GM19395 (cell line): ENCODE measurements at regions not wholly inside any gene's neighbourhood (a gene's known extent, or its start where the extent isn't known, plus 50 kb on each side); places are given as distances from the start of the nearest gene placed in this dataset.
"Not testable (repeated sequence)": the region's sequence is repeated elsewhere in the genome, so short reads cannot be mapped to it uniquely, and the experiment has no call there.

Experiments used
- ATAC-seq: cut with Tn5 transposase; IDR thresholded peaks from one replicate; pipeline ENCODE4 v1.9.1; 2021; ENCODE audit warnings: mild to moderate bottlenecking, moderate library complexity; ENCODE audit not compliant: unreplicated experiment

DNA sequence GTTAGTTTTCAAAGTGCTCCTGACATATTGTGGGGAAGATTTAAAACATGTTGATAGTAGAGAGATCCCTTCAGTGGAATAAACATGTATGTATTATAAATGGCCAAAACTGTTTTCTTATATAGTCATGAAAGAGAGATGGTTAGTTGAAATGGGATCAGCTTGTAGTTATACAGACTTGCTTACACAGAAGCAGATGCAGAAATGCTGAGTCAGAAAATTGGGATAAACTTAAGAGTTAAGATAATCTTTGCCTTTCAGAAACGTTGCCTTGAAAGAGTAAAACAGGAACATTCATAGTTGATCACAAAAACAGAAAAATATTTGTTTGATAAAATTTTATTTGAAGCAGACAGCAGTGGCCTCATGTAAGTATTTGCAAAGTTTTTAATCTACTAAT lies 433.2 kb upstream of the BCHE start:
- ATAC-seq, result no peak

DNA sequence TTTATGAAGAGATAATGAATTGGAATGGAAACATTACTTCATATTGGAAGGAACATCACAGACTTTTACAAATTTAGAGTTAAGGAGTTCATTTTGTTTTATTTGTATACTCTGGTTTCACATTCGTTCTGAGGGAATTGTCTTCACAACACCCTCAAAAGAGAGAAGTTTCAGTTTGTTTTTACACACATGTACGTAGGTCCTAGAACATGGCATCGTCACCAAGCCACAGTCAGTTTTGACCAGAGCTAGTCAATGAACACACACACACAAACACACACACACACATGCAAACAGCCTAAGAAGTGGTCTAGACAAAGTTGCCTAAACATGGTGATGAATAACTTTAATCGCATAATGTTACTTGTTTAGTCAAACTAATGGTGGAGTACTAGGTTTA lies 427.9 kb upstream of the BCHE start:
- ATAC-seq, result no peak

DNA sequence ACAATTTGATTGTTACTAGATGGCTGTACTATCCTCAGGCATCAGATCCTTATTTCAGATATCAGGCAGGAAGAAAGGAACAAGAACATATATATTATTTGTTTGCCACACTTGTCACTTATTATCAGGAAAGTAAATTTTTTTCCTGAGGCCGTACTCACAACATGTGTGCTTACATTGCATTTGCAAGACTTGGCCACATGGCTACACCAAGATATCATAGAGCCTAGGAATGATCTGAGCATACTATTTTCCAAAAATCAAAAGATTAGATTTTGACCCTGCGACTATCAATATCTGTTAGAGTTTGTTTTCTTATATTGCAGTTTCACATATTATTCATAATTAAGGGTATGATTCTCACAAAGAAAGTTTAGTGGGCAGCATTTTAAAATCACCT lies 426.2 kb upstream of the BCHE start:
- no peak for ATAC-seq

DNA sequence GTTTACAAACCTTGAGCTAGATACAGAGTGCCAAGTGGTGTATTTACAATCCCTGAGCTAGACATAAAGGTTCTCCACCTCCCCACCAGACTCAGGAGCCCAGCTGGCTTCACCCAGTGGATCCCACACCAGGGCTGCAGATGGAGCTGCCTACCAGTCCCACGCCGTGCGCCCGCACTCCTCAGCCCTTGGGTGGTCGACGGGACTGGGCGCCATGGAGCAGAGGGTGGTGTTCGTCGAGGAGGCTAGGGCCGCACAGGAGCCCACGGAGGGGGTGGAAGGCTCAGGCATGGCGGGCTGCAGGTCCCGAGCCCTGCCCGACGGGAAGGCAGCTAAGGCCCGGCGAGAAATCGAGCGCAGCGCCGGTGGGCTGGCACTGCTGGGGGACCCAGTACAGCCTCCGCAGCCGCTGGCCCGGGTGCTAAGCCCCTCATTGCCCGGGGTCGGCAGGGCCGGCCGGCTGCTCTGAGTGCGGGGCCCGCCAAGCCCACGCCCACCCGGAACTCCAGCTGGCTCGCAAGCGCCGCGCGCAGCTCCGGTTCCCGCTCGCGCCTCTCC lies 421.1 kb upstream of the BCHE start:
- not testable (repeated sequence) for ATAC-seq

DNA sequence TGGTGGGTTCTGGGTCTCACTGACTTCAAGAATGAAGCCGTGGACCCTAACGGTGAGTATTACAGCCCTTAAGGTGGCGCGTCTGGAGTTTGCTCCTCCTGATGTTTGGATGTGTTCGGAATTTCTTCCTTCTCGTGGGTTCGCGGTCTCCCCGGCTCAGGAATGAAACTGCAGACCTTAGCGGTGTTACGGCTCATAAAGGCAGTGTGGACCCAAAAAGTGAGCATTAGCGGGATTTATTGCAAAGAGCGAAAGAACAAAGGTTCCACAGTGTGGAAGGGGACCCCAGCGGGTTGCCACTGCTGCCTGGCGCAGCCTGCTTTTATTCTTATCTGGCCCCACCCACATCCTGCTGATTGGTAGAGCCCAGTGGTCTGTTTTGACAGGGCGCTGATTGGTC lies 420.5 kb upstream of the BCHE start:
- no peak for ATAC-seq

DNA sequence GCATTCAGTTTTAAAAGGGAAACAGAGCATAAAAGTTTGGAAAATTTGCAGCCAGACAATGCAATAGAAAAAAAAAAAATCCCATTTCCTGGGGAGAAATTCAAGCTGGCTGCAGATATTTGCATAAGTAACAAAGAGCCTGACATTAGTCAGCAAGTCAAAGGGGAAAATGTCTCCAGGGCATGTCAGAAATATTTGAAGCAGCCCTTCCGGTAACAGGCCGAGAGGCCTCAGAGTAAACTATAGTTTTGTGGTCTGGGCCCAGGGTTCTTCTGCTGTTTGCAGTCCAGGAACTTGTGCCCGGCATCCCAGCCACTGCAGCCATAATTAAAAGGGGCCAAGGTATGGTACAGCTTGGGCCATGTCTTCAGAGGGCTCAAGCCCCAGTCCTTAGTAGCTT lies 411.6 kb upstream of the BCHE start:
- ATAC-seq, result no peak

DNA sequence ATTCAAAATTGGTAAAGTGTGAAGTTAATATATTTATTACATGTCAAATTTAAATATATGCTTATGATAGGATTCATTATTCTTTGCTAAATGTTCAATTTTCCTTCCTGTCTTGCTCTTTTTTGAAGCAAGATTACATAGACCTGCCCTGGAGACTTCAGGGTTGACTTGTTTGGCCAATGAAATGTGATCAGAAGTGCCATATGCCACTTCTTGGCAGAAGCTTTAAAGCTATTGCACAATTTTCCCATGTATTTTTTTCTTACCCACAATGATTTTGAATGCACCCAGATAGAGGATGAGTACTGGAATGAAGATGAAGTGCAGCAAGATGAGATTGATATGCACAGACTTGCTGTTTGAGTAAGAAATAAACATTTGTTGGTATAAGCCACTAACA lies 406.3 kb upstream of the BCHE start:
- no peak for ATAC-seq

DNA sequence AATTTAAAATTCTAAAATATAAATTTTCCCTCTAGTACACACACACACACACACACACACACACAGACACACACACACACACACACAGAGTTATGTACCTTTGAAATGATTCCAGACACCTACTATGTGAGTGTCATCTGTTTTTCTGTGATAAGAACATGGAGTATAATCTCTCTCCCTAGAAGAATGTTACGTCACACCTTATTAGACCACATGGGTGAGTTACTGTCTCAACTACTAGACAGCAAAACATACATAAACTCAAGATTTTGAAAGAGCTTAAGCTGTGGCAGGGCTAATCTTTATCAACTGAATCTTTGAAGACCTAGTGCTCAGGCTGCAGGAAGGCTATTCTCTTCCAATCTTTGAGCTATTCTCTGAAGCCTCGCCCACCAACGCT lies 385.9 kb upstream of the BCHE start:
- no peak for ATAC-seq

DNA sequence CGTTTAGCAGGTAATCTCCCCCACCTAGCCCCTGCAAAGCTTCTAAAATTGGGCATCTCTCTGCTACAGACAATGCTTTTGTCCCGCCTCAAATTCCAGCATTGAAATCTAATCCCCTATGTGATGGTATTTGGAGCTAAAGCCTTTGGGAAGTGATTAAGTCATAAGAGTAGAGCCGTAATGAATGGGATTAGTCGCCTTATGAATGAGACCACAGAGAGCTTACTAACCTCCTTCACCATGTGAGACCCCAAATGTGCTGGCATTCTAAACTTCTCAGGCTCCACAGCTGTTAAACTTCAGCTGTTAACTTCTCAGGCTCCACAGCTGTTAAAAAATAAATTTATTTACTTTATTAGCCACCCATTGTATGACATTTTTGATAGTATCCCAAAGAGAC lies 374.2 kb upstream of the BCHE start:
- no peak for ATAC-seq

DNA sequence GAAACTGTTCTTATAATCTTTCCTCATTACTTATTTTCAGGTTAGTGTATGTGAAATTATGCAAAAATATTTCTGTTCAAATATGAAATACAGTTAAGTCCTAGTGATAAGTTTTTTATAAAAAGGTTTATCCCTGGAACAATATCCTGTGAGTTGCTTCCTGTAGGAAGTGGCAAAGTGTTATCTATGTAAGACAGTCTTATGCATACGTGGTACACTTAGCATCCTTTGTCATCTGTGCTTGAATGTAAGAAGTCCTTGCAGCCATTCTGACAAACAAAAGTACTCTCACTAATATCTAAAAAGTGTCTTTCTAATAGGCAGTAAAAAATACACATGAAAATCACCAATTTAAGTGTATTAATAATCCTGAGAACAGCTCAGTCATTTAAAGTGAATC lies 372.5 kb upstream of the BCHE start:
- no peak for ATAC-seq

DNA sequence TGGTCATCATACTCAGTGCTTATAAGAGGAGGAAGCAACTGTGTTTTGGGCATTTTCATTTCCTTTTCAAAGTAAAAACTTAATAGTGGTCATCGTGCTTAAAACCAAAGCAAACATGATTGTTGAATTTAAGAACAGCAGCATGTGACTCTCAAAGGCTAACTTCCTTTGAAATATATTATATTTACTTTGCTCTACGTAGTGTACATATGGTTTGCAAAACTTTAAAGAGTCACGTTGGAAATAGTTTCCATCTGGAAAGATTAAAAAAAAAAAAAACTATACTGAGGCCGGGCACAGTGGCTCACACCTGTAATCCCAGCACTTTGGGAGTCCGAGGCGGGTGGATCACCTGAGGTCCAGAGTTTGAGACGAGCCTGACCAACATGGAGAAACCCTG lies 367.9 kb upstream of the BCHE start:
- ATAC-seq, result no peak

DNA sequence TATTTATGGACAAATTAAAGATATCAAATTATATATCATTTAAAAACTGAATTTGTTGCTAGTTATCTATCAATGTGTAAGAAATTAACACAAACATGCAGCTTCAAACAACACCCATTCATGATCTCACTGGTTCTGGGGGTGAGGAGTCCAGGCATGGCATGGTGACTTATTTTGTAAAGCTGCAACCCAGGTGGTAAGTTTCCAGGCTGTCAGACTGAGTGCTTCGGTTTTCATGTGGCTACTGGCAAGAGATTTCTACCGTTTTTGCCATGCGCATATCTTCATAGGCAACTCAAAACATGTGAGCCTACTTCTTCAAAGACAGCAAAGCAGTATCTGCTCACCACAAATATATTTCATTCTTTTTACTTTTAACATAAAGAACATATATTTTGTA lies 364.3 kb upstream of the BCHE start:
- no peak for ATAC-seq

DNA sequence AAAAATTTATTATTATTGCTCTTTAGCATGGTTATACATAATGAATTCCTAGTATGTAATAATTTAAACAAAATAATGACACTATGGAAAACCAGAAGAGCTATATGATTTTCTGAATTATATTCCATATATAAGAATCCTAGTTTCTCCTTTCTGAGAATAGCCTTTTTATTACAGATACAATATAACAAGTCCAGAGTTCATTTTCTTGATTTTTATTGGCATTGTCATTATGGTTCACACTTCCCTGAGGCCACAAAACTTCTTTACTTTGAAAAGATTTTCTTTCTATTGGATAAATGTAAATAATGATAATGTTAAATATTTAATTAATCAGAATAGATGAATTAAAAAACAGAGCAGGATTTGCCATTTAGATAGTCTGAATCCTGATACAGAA lies 362.3 kb upstream of the BCHE start:
- ATAC-seq, result no peak

DNA sequence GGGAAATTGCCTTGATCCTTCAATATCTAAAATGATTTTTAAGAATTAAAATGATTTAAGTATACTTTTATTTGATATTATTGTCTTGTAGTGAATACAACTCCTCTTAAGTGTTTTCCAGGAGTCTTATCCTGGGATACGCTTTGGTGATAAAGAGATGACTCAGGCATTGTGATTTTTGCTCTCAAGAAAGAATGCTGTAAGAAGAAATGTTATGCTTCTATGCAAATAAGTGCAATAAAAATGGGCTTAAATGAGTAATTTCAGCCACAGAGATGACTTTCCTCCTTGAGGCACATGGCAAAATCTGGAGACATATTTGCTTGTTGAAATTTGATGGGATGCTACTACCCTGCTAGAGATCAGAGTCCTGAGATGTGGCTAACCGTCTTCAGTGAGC lies 358.6 kb upstream of the BCHE start:
- ATAC-seq, result no peak

DNA sequence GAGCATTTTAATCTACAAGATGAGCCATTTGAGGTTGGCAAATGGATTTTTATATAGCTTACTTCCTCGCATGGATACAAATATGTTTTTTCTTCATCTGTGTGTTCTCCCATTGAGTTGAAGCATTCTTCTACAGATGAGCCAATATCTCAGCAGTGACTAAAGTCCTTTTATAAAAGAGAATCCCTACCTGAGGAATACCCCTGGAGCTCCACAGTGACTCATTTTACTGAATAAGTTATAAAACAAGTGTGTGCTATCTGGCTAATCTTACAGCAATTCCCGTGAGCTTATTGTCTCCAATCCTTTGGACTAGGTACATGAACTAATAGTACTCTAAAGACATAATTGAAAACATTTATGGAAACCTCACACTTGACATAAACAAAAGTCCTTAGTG lies 354.2 kb upstream of the BCHE start:
- ATAC-seq, result no peak

DNA sequence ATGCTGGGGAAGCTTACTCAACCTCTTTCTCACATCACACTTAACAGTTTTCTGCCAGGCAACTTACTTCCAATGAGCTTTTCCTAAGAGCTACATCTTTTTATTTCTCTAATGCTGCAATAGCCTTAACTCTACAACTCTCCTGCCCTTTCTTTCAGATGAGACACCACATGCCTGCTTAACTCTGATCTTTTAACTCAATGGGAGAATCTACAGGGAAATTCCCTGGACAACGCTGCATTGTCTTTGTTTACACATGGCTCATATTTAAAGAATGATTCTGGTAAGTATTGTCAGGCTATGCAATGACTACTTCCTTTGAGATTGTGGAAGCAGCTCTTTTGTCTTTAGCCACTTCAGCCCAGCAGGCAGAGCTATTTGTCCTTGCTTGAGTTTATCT lies 353.1 kb upstream of the BCHE start:
- ATAC-seq, result no peak

DNA sequence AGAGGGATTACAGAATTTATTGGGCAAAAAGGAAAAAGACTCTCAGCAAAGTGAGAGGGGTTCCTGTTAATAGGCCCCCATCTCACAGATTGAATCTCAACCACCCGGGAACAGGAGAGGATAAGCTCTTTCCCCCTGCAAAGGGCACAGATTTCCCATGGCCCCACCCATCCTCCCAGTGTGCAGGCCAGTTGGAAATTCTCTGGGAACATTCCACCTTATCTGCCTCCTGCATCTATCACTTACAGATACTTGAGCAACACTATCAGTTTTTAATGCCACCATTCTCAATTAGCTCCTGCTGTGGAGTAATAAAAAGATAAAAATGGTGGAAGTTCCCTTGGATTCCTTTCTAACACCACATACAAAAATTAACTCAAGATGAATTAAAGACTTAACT lies 350.0 kb upstream of the BCHE start:
- no peak for ATAC-seq

DNA sequence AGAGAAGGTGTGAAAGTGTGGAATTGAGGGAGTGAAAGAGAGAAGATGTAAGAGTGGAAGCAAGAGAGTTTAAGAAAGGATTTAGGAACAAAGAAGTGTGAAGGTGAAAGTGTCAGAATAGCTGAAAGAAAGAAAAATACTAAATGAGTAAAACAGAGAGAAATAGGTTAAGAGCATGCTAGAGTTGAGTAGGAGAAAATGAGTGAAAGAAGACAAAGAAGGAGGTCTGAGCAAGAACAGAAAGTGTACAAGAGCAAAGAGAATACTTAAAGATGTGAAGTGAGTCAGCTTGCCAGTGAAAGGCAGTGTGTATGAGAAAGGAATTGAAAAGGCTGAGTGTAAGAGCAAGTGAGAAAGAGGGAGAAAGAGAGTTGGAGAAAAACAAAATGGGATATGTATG lies 348.8 kb upstream of the BCHE start:
- no peak for ATAC-seq

DNA sequence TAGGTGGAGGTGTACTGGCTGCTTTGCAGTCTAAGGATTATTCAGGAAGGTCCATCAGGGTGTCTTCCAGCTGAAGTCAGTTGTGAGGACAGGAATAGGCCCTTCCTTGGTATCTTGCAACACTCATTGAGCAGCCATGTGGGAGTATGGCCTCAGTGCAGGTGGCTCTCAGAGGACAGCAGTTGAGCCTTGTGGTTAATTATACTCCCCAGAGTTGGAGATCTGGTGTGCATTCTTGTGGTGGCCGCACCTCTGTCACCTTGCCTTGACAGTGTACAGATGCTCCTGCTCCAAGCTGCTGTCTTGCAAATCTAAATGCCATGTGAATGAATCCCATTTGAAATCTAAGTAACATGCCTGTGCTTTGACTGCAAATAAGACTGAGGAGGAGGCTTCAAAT lies 339.9 kb upstream of the BCHE start:
- no peak for ATAC-seq

DNA sequence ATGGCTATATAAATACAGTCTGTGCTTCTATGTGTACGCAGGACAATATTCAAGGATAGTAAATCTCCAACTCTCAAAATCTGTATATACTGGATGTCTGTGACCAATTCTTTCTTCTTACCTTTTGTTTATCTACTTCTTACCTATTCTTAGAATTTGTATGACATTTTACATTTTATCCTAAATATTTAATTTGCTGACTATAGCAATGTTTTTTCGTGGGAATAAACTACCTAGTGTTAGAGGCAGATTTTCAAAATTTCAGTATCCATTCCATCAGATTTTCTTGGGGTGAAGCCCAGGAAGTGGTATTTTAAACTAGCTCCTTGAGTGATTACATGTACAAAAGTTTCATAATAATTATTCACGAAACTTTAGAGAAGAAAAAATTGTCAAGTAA lies 334.5 kb upstream of the BCHE start:
- ATAC-seq, result no peak

DNA sequence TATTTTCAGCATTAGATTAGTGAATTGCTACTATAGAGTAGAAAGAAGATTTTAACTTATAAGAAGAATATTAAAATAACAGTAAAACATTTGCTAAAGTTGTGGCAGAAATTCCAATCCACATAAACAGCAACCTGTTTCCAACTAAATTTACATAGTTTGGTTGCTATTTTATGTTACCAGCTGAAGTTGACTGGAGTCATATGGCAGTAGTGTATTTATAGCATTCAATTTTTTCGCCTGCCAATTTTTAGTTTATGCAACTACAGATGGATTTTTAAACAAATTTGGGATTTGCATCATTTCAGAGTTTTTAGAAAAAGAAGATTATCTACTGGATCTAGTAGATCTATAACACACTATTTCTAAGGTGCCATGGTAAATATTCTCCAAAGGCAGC lies 332.5 kb upstream of the BCHE start:
- no peak for ATAC-seq

DNA sequence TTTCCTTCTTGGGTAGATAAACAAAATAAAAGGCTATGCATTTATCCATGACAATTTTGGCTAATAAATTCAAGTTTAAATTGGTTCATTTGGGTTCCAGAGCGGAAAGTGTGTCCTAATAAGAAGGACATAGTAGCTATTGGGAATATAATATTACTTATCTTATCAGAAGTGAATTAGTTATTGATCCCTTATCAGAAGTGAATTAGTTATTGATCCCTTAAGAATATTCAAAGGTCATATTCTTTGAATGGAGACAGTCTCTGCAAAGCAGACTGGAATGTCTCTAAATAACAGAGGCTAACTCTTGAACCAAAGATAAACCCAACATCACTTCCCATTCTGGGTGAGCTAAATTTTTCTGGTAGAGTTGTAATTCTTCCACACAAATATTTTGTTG lies 290.7 kb upstream of the BCHE start:
- no peak for ATAC-seq

DNA sequence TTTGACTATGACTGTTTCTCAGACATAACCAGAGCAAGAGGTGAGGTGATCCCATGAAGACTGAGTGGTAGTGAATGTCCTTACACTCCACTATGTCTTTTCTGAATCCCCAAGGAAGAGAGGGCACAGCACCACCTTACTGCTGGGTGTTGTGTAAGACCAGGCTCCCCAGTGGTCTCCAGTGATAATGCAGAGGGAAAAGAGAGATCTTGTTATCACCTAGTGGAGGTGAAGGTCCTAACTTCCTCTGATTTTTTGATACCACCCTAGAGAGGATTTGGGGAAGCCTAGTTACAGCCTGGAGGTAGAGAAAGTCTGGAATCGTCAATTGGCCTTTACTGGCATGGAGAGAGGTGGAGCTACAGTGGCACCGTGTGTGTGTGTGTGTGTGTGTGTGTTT lies 288.0 kb upstream of the BCHE start:
- ATAC-seq, result no peak

DNA sequence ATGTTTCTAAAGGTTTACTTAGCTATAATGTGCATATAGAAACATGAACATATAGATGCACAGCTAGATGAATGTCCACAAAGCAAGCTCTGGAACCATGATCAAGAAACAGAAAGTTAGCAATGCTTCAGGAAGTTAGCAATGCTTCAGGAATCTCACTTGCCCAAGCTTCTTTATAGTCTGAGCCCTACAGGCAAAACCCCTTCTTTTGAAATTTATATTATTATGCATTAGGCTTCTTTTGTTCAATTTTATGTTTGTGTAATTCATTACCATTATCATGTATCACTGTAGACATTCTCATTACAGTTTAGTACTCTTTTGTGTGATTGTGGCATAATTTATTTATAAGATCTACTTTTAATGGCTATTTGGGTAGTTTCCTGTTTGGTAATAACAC lies 286.4 kb upstream of the BCHE start:
- no peak for ATAC-seq
